ENCODE measurements at regions not wholly inside any gene's neighbourhood (a gene's known extent, or its start where the extent isn't known, plus 50 kb on each side); places are given as distances from the start of the nearest gene placed in this dataset.

DNA sequence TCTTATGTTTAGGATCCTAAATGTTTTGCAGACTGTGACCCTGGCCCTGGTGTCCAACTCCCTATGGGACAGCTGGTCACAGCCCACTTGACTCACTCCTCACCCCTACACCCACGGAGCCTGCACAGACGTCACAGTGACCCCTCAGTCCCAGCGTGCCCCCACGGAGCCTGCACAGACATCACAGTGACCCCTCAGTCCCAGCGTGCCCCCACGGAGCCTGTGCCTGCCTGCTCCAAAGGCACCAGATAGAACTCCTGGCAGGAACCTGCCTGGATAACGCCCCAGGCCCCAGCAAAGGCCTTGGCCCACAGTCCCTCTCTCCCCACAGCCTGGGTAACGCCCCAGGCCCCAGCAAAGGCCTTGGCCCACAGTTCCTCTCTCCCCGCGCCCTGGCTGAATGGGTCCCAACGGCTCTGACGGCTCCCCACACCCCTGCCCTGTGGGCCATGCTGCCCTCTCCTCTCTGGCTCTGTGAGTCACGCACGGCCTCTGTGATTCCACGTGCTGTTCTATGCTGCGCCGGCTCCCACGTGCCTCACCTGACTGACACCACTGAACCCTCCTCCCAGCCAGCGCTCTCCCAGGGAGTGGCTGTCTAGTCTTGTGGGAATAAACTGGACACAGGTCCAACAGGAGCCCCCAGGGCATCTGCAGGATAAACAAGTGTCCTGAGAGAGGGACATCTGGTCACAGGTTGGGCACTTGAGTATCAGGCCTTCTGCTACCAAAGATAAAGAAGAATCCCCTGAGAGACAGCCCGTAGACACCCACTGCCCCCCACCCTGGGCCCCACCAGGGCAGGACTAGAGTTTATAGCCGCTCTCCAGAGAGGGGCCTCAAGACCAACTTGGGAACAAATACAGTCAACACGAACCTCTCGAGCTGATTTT, 250.3 kb downstream of the BRD1 start:
- DNase-seq (ENCODE audit: extremely low read depth, low read depth), result no peak
- TF ChIP-seq, protein P1, sequence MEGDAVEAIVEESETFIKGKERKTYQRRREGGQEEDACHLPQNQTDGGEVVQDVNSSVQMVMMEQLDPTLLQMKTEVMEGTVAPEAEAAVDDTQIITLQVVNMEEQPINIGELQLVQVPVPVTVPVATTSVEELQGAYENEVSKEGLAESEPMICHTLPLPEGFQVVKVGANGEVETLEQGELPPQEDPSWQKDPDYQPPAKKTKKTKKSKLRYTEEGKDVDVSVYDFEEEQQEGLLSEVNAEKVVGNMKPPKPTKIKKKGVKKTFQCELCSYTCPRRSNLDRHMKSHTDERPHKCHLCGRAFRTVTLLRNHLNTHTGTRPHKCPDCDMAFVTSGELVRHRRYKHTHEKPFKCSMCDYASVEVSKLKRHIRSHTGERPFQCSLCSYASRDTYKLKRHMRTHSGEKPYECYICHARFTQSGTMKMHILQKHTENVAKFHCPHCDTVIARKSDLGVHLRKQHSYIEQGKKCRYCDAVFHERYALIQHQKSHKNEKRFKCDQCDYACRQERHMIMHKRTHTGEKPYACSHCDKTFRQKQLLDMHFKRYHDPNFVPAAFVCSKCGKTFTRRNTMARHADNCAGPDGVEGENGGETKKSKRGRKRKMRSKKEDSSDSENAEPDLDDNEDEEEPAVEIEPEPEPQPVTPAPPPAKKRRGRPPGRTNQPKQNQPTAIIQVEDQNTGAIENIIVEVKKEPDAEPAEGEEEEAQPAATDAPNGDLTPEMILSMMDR (IDR thresholded peaks at IDR 0.05; ENCODE audit: low read depth, low read length), result no peak

DNA sequence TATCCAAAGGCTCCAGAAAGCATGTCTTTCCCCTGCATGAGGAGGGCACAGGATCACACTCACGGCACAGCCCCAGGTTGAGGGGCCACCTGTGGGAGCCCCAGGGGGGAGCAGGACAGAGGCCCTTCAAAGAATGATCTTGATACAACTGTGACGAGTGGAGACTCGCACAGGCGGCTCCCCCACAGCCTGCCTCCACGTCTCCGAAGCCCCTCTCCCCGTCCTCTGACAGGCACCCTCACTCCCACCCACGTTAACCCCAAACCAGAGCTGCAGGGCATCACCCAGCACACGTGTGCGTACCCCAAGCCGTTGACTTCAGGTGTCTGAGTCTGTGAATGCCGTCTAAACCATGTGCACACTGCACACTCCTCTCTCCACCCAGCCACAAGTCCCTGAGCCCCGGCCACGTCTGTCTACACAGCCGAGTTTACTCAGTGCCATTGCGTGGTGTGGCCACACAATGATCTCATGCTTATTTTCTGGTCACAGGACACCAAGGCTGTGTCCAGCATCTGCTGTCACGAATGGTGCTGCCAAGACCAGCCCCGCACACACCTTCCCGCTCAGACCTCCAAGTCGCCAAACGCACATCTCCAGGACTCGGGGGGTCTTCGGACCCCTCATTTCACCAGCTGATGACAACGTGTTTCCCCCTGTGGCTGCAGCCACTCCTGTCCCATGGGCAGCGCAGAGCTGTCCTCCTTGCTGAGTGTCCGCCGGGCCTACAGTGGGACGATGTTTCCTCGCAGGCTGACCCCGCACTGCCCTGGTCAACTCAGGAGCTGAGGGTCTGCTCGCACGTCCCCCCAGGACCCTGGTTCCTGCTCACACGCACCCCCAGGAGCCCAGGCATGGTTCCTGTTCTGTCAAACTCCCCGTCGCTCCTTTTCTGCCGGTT, 251.2 kb downstream of the BRD1 start:
- DNase-seq (ENCODE audit: extremely low read depth, low read depth), result no peak
- TF ChIP-seq, protein P1 (IDR thresholded peaks at IDR 0.05; ENCODE audit: low read depth, low read length), result no peak

DNA sequence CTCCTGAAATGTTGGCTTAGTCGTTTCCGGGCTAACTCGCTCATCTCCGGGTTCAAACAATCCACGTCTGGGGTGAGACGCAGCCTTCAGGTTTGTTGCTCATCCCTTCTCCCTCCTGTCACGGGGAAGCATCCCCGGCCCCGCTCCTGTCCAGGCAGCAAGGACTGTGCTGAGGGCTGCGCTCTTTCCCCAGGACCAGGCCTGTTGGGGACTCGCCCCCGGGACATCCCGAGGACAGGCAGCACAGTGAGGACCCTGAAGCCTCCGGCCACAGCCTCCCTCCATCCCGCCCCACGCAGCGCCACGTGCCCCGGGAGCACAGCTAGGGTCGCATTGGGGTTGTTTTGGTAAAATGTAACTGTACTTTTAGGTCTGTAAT, 252.0 kb downstream of the BRD1 start:
- no peak for DNase-seq (ENCODE audit: extremely low read depth, low read depth)
- TF ChIP-seq, protein P1 (IDR thresholded peaks at IDR 0.05; ENCODE audit: low read depth, low read length), result no peak

DNA sequence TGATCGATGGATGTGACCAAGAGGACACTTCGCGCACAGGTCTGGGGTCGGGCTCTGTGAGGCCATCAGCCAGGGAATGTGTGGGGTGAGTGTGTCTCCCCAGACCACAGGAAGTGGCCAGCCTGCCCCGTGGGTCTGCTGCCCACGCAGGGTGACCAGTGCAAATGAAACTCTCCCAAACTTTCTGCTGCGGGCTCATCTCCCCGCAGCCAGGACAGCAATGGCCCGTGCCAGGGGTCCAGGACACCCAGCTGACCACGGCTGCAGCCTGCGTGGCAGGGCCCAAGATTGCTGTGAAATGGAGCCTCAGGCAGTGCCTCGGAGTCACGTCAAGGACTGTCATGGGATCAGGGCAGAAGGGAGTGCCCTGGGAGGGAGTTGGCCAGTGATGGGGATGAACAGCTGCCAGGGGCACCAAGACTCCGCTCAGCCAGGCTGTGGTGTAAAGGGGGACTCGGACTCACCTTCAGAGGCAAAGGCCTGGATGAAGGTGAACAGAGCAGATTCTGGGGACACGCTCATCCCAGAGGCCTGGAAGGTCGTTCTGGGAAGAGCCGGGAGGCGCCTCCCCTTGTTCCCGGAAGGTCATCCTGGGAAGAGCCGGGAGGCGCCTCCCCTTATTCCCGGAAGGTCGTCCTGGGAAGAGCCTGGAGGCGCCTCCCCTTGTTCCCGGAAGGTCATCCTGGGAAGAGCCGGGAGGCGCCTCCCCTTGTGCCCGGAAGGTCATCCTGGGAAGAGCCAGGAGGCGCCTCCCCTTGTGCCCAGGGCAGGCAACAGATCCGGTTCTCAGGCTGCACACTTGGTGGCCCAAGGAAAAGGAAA, 252.6 kb downstream of the BRD1 start:
- DNase-seq (ENCODE audit: extremely low read depth, low read depth), result no peak
- TF ChIP-seq, protein P1 (IDR thresholded peaks at IDR 0.05; ENCODE audit: low read depth, low read length), result no peak

DNA sequence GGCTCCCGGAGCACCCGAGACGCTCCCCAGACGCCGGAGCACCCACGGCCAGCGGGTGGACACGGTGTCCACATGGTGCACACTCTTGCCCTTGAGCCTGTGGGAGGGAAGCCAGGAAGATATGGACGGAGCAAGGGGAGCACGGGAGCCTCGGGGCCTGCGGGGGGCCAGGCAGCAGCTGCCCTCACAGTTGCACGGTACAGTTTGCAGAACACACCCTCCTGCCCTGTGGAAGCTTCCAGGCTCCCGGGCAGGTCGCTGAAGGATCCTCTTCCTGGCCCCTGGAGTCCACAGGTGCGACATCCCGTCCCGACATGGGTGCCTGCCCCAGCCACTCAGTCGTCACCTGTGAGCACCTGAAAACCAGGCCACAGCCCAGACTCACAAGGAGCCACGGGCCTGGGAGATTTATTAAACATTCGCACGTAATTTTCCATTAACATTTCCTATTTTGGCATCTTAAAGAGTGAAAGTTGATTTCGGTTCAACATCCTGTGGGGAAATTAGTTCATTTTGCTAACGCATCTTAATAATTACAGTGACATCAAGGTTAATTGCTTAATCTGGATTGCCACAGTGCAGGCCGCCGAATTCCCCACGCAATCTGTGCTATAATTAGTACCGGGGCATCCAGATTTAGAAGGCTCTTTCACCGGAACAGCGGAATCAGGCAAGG, 253.3 kb downstream of the BRD1 start:
- TF ChIP-seq, protein P1 (IDR thresholded peaks at IDR 0.05; ENCODE audit: low read depth, low read length), result no peak

DNA sequence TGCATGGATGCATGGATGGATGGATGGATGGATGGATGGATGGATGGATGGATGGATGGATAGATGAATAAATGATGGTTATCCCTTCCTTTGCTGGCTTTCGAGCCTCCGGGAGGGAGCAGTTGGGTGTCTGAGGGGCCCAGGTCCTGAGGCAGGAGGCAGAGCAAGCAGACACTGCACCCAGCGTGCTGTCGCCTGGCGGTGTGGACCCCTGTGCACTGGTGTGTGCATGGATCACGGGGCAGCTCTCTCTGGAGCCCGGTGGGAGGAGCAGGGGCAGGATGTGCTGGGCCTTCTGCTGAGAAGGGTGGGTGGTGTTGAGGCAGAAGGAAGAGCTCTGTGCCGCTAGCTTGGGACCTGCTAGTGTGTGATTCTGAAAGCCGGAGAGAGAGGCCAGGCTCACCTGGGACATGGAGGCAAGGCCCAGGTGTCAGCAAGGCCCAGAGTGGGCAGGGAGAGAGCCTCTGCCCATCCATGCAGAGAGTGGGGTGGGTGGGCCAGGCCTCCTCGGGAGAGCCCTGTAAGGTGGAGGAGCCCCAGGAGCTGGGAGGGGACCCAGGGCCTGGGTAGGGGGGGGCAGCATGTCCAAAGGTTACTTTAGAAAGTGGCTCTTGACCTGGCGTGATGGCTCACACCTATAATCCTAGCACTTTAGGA, 254.4 kb downstream of the BRD1 start:
- TF ChIP-seq, protein P1 (IDR thresholded peaks at IDR 0.05; ENCODE audit: low read depth, low read length), result no peak
- no peak for DNase-seq (ENCODE audit: extremely low read depth, low read depth)

More for the DNA sequence above, 253.3 kb downstream of the BRD1 start:
- no peak for DNase-seq (ENCODE audit: extremely low read depth, low read depth)
